GM12872 (cell line): ENCODE measurements at regions not wholly inside any gene's neighbourhood (a gene's known extent, or its start where the extent isn't known, plus 50 kb on each side); places are given as distances from the start of the nearest gene placed in this dataset.

ENCODE experiments used
- TF ChIP-seq, protein P1 (sequence below): IDR thresholded peaks from 3 replicates; pipeline ENCODE4 v1.5.1; 2011; ENCODE audit warnings: low read depth, mild to moderate bottlenecking, low read length, moderate library complexity; ENCODE audit not compliant: insufficient read depth

DNA sequence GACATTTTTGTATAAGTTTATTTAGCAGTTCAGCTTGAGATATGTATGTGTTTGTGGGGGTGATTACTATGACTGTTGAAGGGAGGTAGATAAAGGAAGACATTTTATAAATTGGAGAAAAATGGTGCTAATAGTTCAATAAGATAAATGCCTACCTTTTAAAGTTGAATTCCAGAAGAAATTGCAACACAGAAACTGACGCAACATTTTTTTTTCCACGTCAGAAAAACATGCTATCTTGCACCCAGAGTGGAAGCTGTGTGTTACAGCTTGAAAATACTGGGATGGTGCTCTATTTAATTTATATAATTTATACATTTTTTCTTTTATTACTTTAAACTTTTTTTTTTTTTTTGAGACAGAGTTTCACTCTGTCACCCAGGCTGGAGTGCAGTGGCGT, 171.7 kb downstream of the WNT5A start:
- TF ChIP-seq, protein P1, sequence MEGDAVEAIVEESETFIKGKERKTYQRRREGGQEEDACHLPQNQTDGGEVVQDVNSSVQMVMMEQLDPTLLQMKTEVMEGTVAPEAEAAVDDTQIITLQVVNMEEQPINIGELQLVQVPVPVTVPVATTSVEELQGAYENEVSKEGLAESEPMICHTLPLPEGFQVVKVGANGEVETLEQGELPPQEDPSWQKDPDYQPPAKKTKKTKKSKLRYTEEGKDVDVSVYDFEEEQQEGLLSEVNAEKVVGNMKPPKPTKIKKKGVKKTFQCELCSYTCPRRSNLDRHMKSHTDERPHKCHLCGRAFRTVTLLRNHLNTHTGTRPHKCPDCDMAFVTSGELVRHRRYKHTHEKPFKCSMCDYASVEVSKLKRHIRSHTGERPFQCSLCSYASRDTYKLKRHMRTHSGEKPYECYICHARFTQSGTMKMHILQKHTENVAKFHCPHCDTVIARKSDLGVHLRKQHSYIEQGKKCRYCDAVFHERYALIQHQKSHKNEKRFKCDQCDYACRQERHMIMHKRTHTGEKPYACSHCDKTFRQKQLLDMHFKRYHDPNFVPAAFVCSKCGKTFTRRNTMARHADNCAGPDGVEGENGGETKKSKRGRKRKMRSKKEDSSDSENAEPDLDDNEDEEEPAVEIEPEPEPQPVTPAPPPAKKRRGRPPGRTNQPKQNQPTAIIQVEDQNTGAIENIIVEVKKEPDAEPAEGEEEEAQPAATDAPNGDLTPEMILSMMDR, result no peak

DNA sequence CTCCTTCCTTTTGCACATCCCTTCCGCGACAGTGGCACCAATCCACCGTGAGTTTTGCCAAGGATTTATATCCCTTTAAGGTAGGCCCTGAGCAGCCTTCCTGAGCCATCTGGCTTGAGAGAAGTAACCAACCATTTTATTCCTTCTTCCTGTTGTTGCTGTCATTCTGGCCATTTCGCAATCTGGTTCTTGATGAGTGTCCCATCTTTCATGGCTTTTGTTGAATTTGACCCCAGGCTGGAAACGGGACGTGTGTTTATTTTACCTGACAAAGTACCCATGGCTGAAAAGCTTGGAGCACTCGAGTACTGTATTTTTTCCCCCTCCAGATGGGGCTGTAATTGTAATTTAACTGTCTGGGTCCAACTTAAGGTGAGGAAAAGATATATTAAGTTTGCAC, 173.4 kb downstream of the WNT5A start:
- TF ChIP-seq, protein P1, result no peak

DNA sequence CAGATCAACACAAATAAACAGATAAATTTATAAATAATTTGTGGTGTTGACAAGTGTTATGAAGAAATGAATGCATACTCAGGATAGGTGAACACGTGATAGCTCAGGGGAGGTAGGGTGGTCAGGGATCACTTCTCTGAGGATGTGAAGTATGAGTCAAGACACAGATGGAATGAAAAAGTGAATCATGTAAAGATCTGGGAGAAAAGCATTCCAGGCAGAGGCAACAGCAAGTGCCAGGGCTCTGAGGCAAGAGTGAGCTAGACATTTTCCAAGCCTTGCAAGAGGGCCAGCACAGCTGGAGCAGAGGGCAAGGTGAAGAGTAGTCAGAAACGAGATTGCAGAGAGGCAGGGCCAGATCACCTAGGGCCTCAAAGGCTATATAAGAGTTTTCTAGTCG, 177.8 kb downstream of the WNT5A start:
- TF ChIP-seq, protein P1, result no peak

DNA sequence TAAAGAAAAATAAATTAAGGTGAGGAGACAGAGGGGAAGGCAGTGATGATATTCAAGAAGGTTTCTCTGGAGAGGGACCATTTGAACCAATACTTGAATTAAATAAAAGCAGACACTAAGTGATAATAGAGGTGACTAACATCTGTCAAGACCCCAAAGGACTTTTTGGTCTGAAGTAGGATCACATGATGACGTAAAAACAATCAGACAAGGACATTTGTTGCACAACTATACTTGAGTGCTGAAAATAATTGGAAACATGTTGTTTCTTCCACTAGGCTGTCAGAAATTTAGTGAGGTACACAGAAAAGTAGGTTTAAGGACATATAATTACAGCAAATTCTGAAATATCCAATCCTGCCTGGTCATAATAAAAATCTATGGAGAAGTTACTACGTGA, 179.5 kb downstream of the WNT5A start:
- TF ChIP-seq, protein P1, result no peak

DNA sequence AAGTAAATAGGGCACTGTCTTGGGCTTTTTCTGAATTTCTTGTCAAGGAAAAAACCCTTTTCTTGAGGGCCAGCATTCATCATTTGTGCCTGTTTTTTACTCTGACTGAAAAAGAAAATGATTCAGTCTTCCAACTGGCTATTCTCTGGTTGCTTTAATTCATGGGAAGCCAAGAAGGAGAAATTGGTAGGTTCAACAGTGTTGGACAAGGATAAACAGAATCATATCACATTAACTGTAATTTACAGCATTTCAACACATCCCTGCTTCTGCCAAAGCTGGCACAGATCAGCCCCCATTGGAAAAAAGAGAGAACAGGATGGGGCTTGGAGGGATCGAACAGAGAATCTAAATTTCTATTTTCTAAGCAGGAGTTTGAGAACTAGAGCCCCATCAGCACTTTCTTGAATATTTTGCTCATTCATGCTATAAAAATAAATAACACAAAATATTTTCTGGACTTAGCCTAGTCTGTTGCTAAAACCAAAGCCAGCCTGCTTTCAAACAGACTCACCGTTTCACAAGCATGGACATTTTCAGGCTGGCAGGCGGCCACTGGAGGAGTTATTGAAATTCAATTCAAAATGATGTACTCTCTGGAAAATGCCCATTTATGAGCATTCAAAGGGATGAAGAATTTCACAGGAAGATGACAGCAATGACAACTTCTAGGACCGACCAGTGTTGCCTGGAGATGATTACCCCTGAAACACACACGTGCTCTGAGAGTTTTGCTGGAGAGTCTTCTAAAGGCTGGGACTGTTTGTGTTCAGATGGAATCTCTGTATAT, 181.2 kb downstream of the WNT5A start:
- TF ChIP-seq, protein P1, result no peak

DNA sequence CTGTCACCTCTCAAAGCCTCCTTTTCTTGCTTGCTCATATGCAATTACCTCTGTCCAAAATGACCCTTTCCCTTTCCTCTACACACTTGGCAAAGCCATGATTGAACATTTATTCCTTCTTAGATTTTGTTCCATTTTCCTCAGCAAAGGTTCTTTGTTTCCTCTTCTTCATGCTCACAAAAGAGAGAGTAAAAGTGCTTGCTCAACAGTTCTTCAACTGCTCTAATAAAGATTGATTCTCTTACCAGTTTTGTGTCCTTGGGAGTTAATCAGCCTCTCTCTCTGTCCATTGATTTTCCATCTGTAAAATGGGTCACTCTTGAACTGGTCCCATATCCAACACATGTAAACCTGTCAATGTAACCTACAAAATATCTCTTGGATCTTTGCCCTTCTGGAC, 186.4 kb downstream of the WNT5A start:
- TF ChIP-seq, protein P1, result no peak

DNA sequence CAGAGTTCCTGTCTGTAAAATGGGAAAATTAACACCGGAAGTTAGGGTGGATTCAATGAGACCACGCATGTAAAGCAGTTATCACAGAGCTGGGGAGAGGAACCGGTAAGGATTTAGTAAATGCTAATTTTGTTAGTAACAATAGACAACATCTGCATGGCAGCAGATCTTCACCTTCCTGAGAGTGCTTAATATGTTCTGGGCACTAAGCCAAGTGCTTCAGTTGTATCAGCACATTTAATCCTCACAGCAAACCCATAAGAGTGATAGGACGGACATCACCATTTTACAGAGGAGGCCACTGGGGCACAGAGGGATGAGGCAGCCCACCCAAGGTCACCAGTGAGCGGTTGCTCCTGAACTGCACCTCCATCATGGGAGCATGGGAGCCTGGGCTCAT, 189.4 kb downstream of the WNT5A start:
- TF ChIP-seq, protein P1, result no peak
